Mesendoderm (in vitro differentiated cells): ENCODE measurements at regions not wholly inside any gene's neighbourhood (a gene's known extent, or its start where the extent isn't known, plus 50 kb on each side); places are given as distances from the start of the nearest gene placed in this dataset.
A peak's percentile ranks its signal among the peaks of the same experiment; 100 is the strongest.

Experiments used
- DNase-seq: peaks from one replicate; pipeline ENCODE4 v3.0.0; 2013
- H2AK5ac ChIP-seq: 2 replicates; pipeline ENCODE4 v1.6.1; 2013; ENCODE audit warnings: low read length, inconsistent platforms
- H2BK120ac ChIP-seq: 2 replicates; pipeline ENCODE4 v1.6.1; 2013; ENCODE audit warnings: low read depth, mild to moderate bottlenecking, low read length, moderate library complexity, mixed read lengths
- H2BK15ac ChIP-seq: replicated peaks from 2 replicates; pipeline ENCODE4 v1.6.1; 2013; ENCODE audit warnings: low read depth, mild to moderate bottlenecking, moderate library complexity
- H2BK5ac ChIP-seq: 2 replicates; pipeline ENCODE4 v1.6.1; 2013; ENCODE audit warnings: low read length, inconsistent platforms
- H3K18ac ChIP-seq: 2 replicates; pipeline ENCODE4 v1.6.1; 2013; ENCODE audit warnings: mild to moderate bottlenecking, low read length, mixed read lengths
- H3K23ac ChIP-seq: one replicate; pipeline ENCODE4 v1.6.1; 2013; ENCODE audit warnings: low read length
- H3K27ac ChIP-seq: 2 replicates; pipeline ENCODE4 v1.5.1; 2013; ENCODE audit warnings: low read depth, mild to moderate bottlenecking, inconsistent platforms, low read length, moderate library complexity
- H3K27me3 ChIP-seq: 2 replicates; pipeline ENCODE4 v1.6.1; 2013; ENCODE audit warnings: low read length, control low read depth, mild to moderate bottlenecking, inconsistent platforms; ENCODE audit not compliant: insufficient read depth, poor library complexity
- H3K36me3 ChIP-seq: 2 replicates; pipeline ENCODE4 v1.6.1; 2013; ENCODE audit warnings: low read length, inconsistent platforms; ENCODE audit not compliant: control insufficient read depth, insufficient read depth
- H3K4ac ChIP-seq: one replicate; pipeline ENCODE4 v1.6.1; 2013; ENCODE audit warnings: low read depth, mild to moderate bottlenecking, low read length, moderate library complexity
- H3K4me1 ChIP-seq: 2 replicates; pipeline ENCODE4 v1.6.1; 2013; ENCODE audit warnings: low read depth, low read length, inconsistent platforms; ENCODE audit not compliant: control insufficient read depth
- H3K4me2 ChIP-seq: 2 replicates; pipeline ENCODE4 v1.6.1; 2013; ENCODE audit warnings: low read length
- H3K4me3 ChIP-seq: 2 replicates; pipeline ENCODE4 v1.5.1; 2013; ENCODE audit warnings: mild to moderate bottlenecking, low read length
- H3K56ac ChIP-seq: one replicate; pipeline ENCODE4 v1.6.1; 2013; ENCODE audit warnings: low read length
- H3K79me1 ChIP-seq: 2 replicates; pipeline ENCODE4 v1.6.1; 2013; ENCODE audit warnings: low read length, inconsistent platforms
- H3K79me2 ChIP-seq: 2 replicates; pipeline ENCODE4 v1.6.1; 2013; ENCODE audit warnings: mild to moderate bottlenecking, low read length; ENCODE audit not compliant: control insufficient read depth, insufficient read depth
- H3K9ac ChIP-seq: 2 replicates; pipeline ENCODE4 v1.6.1; 2013; ENCODE audit warnings: low read length, inconsistent platforms
- H4K5ac ChIP-seq: one replicate; pipeline ENCODE4 v1.6.1; 2013; ENCODE audit warnings: low read length
- H4K8ac ChIP-seq: one replicate; pipeline ENCODE4 v1.6.1; 2013; ENCODE audit warnings: low read depth, mild to moderate bottlenecking, control low read depth, low read length, moderate library complexity
- WGBS: extraction: QIAGEN DNeasy Blood & Tissue Kit; methylation state at CpG from one replicate; pipeline ENCODE4 v1.1.7; 2013; ENCODE audit warnings: low lambda C conversion rate, missing lambda C conversion rate; ENCODE audit not compliant: insufficient coverage; ENCODE audit errors: extremely low coverage; 5-methylcytosine and 5-hydroxymethylcytosine counted together

- Histone ChIP-seq H3K27me3 (no peaks in the 10 kb centered on the region), H3K79me2 (no peaks in the 10 kb centered on the region), H2BK5ac (no peak overlapping the region), H3K36me3 (no peaks in the 10 kb centered on the region), H3K27ac (no peak overlapping the region), H4K5ac (no peak overlapping the region), H3K18ac (no peak overlapping the region), H3K56ac (no peak overlapping the region), H3K23ac (no peak overlapping the region), H2BK120ac (no peak overlapping the region), H3K4me2 (no peak overlapping the region), H3K4me3 (no peak overlapping the region), H3K9ac (no peak overlapping the region), H2BK15ac (no peak overlapping the region), H3K4me1 (peaks cover 2% of the 10 kb centered on the region), H4K8ac (no peak overlapping the region), H2AK5ac (no peak overlapping the region), H3K4ac (no peak overlapping the region), H3K79me1 (no peaks in the 10 kb centered on the region)
- DNase-seq = no peak
These were observed 89.0 kb upstream of the AKIRIN2 start for GRCh38 chr6:87791029-87791428.

- no peak for DNase-seq
- Histone ChIP-seq H3K9ac (no peak overlapping the region), H3K18ac (no peak overlapping the region), H3K4me3 (no peak overlapping the region), H3K56ac (no peak overlapping the region), H3K36me3 (no peaks in the 10 kb centered on the region), H3K27me3 (no peaks in the 10 kb centered on the region), H4K5ac (no peak overlapping the region), H2BK120ac (no peak overlapping the region), H3K27ac (no peak overlapping the region), H2BK15ac (no peak overlapping the region), H3K4me1 (peaks cover 2% of the 10 kb centered on the region), H2BK5ac (no peak overlapping the region), H3K23ac (no peak overlapping the region), H2AK5ac (no peak overlapping the region), H3K79me1 (no peaks in the 10 kb centered on the region), H4K8ac (no peak overlapping the region), H3K4ac (no peak overlapping the region), H3K4me2 (no peak overlapping the region), H3K79me2 (no peaks in the 10 kb centered on the region)
- no CpG with 5 or more reads among the region's 3 CpGs for WGBS
These were observed 87.9 kb upstream of the AKIRIN2 start for GRCh38 chr6:87789900-87790290.

DNA sequence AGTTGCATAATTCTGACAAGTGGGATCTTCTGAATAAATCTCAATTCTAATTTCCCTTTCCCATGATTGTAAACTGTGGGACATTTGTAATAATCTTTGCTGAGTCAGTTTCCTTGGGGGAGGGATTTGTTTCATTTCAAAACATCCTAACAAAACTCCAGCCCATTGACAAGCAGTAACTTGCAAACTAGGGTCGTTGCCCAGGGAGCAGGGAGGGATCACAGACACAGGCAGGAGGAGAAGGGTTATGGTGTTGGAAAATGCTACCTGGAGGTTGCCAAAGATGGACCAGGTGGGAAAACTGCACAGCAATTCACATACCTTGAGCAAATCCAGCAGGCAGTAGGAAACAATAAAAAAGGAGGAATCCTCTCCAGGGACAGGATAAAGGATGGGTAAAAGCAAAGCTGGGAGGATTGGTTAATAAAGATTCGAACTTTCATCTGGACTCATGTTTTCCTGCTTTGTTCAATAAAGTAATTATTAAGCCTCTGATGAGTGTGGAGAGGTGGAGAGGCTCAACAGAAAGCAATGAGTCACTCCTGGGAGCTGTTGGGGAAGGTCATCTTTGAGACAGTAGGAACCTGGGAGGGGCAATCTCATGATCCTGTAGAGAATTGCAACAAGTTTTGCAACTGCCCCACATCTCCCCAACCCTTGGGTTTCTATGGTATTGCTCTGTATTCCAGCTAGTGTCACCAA lies 87.3 kb upstream of the AKIRIN2 start:
- H4K5ac ChIP-seq = no peak overlapping the region
- no peak overlapping the region for H2AK5ac ChIP-seq
- no peak overlapping the region for H4K8ac ChIP-seq
- no peak overlapping the region for H2BK5ac ChIP-seq
- H3K79me2 ChIP-seq = no peaks in the 10 kb centered on the region
- no peak overlapping the region for H3K4ac ChIP-seq
- H2BK120ac ChIP-seq = no peak overlapping the region
- H3K27ac ChIP-seq = no peak overlapping the region
- H3K4me3 ChIP-seq = no peak overlapping the region
- H3K79me1 ChIP-seq = no peaks in the 10 kb centered on the region
- H3K4me2 ChIP-seq = no peak overlapping the region
- peak; percentile 59 for DNase-seq
- no peaks in the 10 kb centered on the region for H3K36me3 ChIP-seq
- H3K23ac ChIP-seq = no peak overlapping the region
- no CpG with 5 or more reads among the region's 2 CpGs for WGBS
- no peaks in the 10 kb centered on the region for H3K27me3 ChIP-seq
- peaks cover 2% of the 10 kb centered on the region for H3K4me1 ChIP-seq
- no peak overlapping the region for H2BK15ac ChIP-seq
- H3K9ac ChIP-seq = no peak overlapping the region
- H3K18ac ChIP-seq = peak overlapping the region; percentile 51
- peak overlapping the region; percentile 45 for H3K56ac ChIP-seq

GRCh38 chr6:87788141-87788540 lies 86.1 kb upstream of the AKIRIN2 start:
- Histone ChIP-seq H2BK15ac (no peak overlapping the region), H3K4me1 (peaks cover 2% of the 10 kb centered on the region), H3K9ac (no peak overlapping the region), H3K36me3 (no peaks in the 10 kb centered on the region), H3K4me3 (no peak overlapping the region), H3K27ac (no peak overlapping the region), H3K56ac (no peak overlapping the region), H3K79me1 (no peaks in the 10 kb centered on the region), H2AK5ac (no peak overlapping the region), H3K4ac (no peak overlapping the region), H3K4me2 (no peak overlapping the region), H3K79me2 (no peaks in the 10 kb centered on the region), H4K5ac (no peak overlapping the region), H4K8ac (no peak overlapping the region), H2BK120ac (no peak overlapping the region), H3K18ac (no peak overlapping the region), H2BK5ac (no peak overlapping the region), H3K27me3 (no peaks in the 10 kb centered on the region), H3K23ac (no peak overlapping the region)
- no CpG with 5 or more reads among the region's 3 CpGs for WGBS
- no peak for DNase-seq

DNA sequence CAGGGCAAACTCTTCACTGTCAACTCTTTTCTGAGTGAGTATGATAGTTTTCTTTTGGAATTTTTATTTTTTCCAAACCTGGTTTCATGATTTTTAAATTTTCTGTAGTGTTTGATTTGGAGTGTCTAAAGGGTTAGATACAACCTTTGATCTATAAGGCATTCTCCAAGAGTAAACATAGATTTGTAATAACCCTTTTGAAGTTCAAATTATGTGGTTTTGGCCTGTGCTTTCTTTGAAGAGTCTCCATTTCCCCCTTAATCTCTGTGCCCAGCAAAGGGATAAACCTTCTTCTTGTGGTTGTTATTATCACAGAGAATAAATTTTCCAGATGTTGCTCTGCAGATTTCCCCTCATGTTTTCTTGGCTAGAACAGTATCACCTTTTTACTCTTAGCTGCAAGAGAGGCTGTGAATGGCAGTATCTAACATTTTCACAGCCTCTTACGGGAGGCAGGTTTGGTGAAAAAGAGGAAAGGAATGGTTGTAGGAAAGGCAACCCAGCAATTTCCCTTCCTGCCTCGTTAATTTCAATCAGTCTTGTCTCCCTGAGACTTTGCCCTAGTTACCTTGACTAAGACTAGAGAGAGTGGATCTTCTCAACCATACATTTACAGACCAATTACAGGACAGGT lies 83.3 kb upstream of the AKIRIN2 start:
- Histone ChIP-seq H3K4me3 (no peak overlapping the region), H3K56ac (no peak overlapping the region), H3K27me3 (no peaks in the 10 kb centered on the region), H4K5ac (no peak overlapping the region), H2BK15ac (no peak overlapping the region), H3K79me1 (no peaks in the 10 kb centered on the region), H3K4ac (no peak overlapping the region), H3K4me2 (no peak overlapping the region), H4K8ac (no peak overlapping the region), H2BK120ac (no peak overlapping the region), H3K79me2 (no peaks in the 10 kb centered on the region), H2BK5ac (no peak overlapping the region), H3K23ac (no peak overlapping the region), H3K4me1 (peaks cover 2% of the 10 kb centered on the region), H3K9ac (no peak overlapping the region), H3K36me3 (no peaks in the 10 kb centered on the region), H2AK5ac (no peak overlapping the region), H3K18ac (no peak overlapping the region), H3K27ac (no peak overlapping the region)
- DNase-seq = no peak
- WGBS = no CpG with 5 or more reads among the region's 2 CpGs

GRCh38 chr6:87784690-87785089 lies 82.7 kb upstream of the AKIRIN2 start:
- Histone ChIP-seq H3K79me2 (no peaks in the 10 kb centered on the region), H2BK120ac (no peak overlapping the region), H3K56ac (no peak overlapping the region), H3K4ac (no peak overlapping the region), H3K27ac (no peak overlapping the region), H3K9ac (no peak overlapping the region), H3K79me1 (no peaks in the 10 kb centered on the region), H3K4me1 (peaks cover 2% of the 10 kb centered on the region), H3K4me3 (no peak overlapping the region), H3K36me3 (no peaks in the 10 kb centered on the region), H2BK5ac (no peak overlapping the region), H3K27me3 (no peaks in the 10 kb centered on the region), H2AK5ac (no peak overlapping the region), H4K5ac (no peak overlapping the region), H2BK15ac (no peak overlapping the region), H3K23ac (no peak overlapping the region), H3K4me2 (no peak overlapping the region), H3K18ac (no peak overlapping the region), H4K8ac (no peak overlapping the region)
- no peak for DNase-seq
- no CpG with 5 or more reads among the region's 2 CpGs for WGBS
